ENCODE measurements at regions not wholly inside any gene's neighbourhood (a gene's known extent, or its start where the extent isn't known, plus 50 kb on each side); places are given as distances from the start of the nearest gene placed in this dataset.
"Not testable (repeated sequence)": the region's sequence is repeated elsewhere in the genome, so short reads cannot be mapped to it uniquely, and the experiment has no call there.

- no peak for DNase-seq
Measured at GRCh38 chr1:166507347-166507746, 331.9 kb upstream of the POGK start.

- DNase-seq: no peak
Measured at GRCh38 chr1:166511761-166512160, 327.5 kb upstream of the POGK start.

DNA sequence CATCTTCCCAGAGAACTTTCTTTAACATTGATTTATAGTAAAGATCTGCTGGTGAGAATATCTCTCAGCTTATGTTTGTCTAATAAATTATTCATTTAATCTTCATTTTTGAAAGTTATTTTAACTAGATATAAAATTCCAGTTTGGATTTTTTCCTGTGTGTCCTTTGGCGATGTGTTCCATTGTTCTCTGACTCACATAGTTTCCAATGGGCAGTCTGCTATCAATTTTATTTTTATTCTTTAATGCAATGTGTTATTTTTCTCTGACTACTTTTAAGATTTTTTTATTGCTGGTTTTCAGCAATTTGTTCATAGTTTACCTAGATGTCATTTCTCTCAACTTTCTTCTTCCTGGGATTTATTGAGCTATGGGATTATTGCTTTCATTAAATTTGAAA lies 325.2 kb upstream of the POGK start:
- no peak for DNase-seq

DNA sequence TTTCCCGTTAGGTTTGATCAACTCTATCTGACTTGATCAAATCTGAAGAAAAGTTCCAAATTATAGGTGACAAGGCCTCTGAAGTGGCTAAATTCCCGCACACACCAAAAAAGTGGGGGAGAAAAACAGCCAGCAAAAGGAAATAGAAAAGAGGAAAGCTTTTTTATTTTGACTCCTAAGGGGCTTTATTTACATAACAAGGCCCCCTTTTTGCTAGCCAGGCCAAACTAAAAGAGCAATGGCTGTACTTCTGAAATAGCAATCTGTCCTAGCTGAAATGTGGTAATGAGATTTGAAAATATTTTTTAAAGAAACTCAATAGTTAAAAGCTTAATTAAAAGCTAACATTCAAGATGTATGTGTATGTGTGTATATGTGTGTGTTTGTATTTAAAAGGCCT lies 311.5 kb upstream of the POGK start:
- DNase-seq: no peak

DNA sequence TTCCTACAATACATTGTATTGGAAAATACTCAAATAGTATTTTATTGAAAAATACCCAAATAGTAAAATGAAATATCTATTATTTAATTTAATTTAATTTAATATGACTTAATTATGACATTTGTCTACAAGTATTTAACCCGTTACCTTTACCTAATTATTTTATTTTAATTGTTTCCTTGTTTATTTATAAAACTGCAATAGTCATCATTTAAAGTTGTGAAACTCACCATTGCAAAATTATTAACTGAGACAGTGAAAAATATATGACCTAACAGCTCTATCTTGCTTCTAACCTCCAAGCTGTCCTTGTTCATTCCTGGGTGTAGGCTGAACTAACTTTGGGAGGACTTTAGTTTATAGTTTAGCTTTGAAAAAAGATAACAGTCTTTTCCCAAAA lies 300.6 kb upstream of the POGK start:
- DNase-seq: no peak

DNA sequence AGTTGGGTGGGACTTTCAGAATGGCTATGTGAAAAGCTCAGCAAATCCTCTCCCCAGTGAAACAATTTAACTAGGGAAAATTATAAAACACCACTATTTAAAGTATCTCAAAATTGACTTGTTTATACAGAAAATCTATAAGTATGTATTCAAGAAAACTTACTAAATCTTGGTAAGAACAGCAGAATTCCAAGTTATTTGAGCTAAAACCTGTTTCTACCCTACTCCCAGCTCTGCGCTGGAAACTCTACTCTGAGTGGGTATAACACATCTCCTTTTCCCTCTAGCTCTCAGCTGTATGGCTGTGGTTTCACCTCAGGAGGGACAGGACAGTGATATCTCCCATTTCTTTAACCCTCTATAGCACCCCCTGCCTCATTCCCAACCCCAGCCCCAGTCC lies 295.2 kb upstream of the POGK start:
- DNase-seq: no peak

DNA sequence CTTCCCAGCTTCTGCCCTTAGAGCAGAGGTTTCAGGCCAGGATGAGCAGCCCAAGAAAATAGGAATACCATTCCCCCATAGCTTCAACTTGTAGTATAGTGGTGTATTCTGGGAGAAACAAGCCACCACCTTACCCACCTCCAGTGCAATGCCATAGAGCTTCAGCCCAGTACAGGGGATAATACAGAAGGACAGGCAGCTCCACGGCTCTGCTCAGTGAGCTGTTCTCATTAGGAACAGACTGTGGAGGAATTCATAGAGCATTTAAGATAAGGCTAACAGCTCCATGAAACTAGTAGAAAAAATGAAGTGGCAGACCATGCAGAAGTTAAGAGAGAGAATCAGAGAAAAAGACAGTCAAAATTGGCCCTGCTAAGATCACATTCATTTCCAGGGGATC lies 294.7 kb upstream of the POGK start:
- no peak for DNase-seq

DNA sequence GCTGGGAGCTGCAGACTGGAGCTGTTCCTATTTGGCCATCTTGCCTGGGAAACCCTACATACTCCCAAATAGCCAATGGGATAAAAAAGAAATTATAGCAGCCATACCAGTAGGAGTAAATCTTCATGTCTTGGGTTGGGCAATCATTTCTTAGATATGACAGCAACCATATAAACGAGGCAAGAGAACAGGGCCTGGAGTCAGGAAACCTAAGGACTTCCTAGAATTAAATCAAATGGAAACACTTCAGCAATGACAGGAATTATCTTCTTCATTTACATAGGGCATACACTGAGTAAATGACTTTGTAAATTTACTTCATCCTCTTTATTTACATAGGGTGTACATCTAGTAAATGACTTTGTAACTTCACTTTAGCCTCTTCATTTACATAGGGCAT lies 286.6 kb upstream of the POGK start:
- no peak for DNase-seq

GRCh38 chr1:166570954-166571353 lies 268.3 kb upstream of the POGK start:
- DNase-seq: no peak

DNA sequence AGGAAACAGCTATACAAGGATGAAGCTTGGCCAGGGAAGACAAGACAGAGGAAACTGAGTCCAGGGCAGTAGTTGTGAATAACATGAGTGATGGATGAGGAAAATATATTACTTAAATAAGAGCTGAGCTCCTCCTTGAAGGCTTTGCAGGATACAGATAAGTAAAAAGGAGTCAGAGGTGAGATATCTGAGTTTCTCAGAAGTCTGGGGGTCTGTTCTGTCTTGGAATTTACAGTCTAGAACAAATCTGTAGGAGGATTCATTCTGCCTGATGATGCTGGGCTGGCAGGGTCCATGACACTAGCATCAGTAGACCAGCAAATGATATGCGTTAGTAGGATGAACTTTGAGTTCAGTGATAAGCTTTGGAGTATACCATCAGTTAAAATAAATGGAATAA lies 266.1 kb upstream of the POGK start:
- DNase-seq: no peak

DNA sequence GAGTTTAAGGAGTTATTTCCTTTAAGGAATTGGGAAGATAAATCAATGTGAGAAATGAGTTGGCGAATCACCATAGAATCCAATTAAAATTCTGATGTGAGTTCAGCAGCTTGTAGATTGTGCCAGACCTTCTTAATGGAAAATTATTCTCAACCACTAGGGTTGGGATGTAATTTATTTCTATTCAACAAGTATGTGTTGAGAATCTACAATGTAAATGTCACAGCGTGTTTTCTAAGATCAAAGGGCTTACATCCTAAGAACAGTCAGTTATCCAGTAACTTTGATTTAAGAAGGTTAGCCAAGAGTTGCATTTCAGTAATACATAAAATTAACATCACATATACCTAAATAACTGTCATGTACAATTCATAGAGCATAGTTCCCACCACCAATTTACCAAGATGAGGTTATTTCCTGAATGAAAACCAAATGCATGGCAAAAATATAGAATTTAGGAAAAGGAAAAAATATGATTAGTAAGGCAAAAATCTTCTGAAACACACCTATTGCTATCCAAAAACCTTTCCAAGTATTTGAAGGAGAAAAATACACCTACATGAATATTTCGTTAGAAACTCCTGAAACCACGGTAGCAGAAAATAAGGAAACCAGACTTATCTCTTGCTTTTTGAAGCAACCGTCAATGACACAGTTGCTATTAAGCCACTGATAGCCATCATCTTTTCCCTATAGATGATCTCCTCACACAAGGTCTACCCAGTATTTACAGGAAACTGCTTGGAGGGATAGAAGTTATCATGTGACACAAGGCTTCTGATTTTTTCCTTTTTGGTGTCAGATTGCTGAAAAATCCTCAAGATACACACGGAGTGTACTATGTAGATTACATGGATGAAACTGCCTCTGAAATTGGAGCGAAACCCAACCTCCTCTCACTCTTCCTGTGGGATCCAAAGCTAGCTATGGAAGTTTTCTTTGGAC lies 259.4 kb upstream of the POGK start:
- DNase-seq: no peak

DNA sequence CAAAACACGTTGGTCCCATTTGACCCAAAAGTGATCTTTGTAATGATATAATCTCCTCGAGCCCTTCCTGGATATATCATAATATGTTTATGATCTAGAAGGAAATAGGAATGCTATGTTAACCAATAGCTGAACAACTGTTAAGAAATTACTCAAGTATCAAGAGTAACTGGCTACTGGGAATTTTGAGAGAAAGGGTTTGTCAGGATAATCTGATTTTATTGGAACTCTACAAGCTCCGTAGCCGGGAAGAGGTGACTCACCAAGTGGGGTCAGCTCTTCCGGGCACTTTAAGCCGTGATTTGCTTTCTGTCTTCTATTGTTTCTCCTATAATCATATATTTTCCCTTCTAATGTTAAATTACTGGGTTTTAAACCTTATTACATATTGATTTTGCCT lies 250.5 kb upstream of the POGK start:
- no peak for DNase-seq

DNA sequence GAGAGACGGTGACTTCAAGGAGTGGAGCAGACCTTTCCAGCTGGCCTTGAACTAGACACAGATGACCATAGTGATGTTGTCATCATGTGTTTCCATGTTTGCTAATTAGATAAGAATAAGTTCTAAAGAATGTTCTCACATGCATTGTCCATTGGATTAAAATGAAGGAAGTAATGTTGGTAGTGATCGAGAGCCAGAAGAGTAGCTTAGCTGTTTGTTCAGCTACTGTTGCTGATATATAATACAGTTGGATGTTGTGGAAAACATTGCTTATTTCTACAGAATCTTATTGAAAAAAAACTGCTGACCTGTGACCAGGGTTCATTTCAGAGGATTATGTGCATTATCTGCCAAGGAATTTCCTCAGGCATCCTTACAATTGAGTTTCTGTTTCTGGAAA lies 249.1 kb upstream of the POGK start:
- DNase-seq: no peak

DNA sequence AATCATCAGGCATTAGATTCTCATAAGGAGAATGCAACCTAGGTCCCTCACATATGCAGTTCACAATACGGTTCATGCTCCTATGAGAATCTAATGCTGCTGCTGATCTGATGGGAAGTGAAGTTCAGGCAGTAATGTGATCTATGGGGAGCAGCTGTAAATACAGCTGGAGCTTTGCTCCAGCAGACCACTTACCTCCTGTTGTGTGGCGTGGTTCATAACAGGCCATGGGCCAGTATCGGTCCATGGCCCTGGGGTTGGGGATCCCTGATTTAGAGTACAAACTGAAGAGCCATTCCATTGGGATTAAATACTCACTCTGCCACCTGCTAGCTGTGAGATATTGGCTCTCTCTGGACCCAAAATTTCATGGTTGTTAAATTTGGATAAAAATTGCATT lies 244.6 kb upstream of the POGK start:
- DNase-seq: no peak

DNA sequence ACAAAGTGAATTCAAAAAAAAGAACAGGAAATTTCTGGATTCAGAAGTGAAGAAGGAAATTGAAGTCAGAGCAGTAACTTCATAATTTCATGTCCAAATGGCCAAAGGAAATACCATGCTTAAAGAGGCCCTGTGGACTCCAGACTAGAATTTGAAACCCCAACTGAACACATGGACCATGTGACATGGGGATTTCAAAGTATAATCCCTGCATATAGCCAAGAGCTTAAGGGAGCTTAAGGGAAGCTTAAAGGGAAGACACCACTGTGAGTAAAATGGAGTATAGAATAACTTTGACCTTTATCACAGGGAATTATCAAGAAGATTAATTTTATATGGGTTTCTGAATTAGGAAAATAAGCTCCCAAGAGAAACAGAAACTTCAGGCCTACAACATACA lies 241.8 kb upstream of the POGK start:
- DNase-seq: no peak

GRCh38 chr1:166600574-166600973 lies 238.7 kb upstream of the POGK start:
- DNase-seq: no peak

DNA sequence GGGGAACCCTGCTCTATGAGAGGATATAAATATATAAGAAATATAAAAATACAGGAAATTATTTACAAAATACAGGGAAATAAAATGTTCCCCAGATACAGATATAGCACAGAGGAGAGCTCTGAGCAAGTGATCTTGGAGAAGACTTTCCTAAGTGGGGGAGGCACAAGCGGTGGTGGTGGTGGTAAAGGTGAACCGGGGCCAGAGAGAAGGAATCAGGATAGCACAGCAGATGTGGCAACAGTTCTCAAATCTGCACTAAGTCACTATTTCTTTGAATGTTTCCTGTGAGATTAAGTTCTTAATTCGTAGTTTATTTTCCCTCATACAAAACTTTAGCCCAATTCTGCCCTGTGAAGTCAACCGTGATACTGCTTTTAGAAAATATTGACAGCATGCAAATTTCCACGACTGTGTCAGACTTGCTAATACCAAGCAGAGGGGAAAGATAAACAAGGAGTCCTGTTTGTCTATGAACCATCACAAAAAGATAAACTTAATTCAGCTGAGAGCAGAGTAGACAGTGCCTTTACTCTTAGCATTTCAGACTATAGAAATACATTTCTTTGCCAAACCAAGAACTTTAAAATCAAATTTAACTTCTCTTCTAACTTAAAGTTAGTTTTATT lies 237.5 kb upstream of the POGK start:
- no peak for DNase-seq

DNA sequence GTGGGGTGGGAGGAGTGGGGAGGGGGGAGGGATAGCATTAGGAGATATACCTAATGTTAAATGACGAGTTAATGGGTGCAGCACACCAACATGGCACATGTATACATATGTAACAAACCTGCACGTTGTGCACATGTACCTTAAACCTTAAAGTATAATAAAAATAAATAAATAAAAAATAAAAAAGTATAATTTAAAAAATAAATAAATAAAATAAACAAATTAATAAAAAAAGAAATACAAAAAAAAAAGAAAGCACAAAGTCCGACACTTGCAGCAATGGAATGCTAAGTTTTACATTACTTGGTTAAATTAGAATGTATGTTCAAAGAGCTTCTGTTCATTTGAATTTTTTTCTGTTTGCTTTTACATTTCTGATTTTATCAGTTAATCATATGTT lies 236.5 kb upstream of the POGK start:
- not testable (repeated sequence) for DNase-seq

DNA sequence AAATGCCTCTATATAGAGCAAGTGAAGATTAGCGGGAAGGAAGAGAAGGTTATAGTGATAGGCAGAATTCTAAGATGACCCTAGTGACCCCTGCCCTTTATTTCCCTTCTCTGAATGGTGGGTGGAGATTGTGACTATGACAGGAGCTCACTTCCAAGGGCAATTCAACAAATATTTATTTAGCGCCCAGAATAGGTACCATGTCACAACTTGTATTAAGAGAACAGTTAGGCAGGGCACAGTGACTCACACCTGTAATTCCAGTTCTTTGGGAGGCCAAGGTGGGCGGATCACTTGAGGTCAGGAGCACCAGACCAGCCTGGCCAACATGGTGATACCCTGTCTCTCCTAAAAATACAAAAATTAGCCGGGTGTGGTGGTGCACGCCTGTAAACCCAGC lies 236.0 kb upstream of the POGK start:
- DNase-seq: no peak

DNA sequence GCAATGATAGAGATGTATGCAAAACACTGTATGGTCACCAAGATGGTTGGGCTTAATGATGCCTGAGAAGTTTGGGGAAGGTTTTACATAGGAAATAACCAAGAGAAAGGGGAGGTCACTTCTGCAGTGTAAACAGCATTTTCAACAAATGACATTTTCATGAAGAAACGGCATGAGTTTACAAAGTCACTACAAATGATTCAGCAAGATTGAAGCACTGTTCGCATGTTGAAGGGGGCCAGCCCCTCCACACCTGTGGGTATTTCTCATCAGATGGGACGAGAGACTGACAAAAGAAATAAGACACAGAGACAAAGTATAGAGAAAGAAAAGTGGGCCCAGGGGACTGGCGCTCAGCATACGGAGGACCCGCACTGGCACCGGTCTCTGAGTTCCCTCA lies 234.1 kb upstream of the POGK start:
- no peak for DNase-seq

GRCh38 chr1:166612886-166613285 lies 226.4 kb upstream of the POGK start:
- no peak for DNase-seq

DNA sequence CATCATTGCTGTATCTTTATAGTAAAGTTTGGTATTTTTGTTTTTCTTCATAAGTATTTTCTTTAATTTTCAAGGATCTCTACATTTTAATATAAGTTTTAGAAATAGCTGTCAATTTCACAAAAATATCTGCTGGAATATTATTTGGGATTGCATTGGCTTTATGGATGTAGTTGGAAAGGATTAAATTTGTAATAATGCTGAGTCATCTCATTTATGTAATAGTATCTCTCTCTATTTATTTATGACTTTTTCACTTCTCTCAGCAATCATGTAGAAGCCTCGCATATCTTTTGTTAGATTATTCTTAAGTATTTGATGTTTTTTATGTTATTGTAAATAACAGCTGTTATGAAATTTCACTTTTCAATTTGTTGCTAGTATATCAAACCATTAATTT lies 223.1 kb upstream of the POGK start:
- no peak for DNase-seq

DNA sequence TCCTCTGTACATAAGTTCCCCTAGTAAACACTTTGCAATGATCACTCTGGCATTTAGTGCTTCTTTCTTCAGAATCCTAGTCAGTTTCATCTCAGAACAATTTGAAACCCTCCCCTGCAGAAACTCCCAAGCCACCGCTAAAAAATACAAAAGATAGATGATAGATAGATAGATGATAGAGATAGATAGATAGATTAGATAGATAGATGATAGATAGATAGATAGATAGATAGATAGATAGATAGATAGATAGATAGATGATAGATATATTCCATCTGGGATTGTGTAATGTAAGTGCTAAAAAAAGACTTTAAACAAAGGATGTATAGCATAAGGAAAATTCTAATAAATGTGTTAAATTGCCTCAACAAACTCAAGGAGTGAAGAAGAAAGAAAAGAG lies 212.6 kb upstream of the POGK start:
- no peak for DNase-seq

GRCh38 chr1:166627558-166627957 lies 211.7 kb upstream of the POGK start:
- DNase-seq: no peak

DNA sequence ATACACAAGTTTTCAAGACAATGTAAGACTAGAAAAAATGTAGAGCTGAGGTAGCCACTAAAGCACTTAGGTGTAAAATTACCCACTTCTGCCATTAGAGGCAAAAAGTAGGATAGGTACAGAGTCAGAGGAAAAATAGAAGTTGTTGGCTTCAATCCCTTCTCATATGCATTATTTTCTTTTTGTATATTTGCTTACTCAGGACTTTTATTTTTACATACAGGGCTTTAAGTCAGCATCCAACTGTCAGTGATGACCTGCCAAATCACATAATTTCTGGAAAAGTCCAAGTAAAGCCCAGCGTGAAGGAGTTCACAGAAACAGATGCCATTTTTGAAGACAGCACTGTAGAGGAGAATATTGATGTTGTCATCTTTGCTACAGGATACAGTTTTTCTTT lies 211.0 kb upstream of the POGK start:
- DNase-seq: no peak

Measured in activated CD4-positive, alpha-beta T cell treated with anti-CD3 and anti-CD28 coated beads, Interleukin-10, Interleukin-2, amounts not matched to agents 100 ng/mL and 50 ng/mL, durations not matched to agents 16 hours and 8 hours (primary cell).